ENCODE measurements at regions not wholly inside any gene's neighbourhood (a gene's known extent, or its start where the extent isn't known, plus 50 kb on each side); places are given as distances from the start of the nearest gene placed in this dataset.

DNA sequence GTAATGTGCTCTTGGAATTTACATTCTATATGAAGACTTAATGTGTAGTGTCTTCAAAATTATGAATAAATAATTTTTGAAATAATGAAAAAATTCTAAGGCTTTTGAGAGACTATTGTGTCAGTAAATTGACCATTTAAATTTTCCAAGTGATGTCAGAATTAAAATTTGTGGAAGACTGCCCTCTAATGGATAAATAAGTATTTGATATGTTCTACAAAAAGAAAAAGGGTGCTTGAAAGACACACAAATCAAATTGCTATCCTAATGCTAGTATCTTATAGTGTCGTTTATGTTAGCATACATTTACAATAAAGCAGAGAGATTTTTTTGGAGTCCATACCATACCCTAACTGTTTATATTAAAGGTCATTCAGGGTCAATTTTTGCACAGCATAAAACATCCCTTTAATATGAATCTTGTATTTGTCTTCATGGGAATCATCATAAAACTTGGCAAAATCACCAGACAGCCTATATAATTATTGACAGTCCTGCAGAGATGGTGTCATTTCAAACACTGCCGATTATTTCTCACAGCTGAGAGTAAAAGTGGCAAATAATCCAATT, 120.8 kb upstream of the SLC27A6 start:
- H3K4me1 ChIP-seq (ENCODE audit: control insufficient read depth in 1 of 2, insufficient read depth in 2 of 2, low read depth in 1 of 2, low read length in 1 of 2): no peaks in the 10 kb centered on the region
- no peak overlapping the region for H3K4me3 ChIP-seq (ENCODE audit: low read depth in 2 of 2, low read length in 1 of 2)
- no peaks in the 10 kb centered on the region for H3F3A ChIP-seq (replicated peaks; ENCODE audit: insufficient read depth)
- no peak overlapping the region for H2AFZ ChIP-seq (ENCODE audit: low read depth)
- H3K36me3 ChIP-seq (replicated peaks in 1 of 2; ENCODE audit: control insufficient read depth in 1 of 2, insufficient read depth in 2 of 2, low read length in 1 of 2): peaks cover 0 to 3% of the 10 kb centered on the region in 2 experiments
- no peaks in the 10 kb centered on the region for H3K27me3 ChIP-seq (ENCODE audit: insufficient read depth)
- H3K4me2 ChIP-seq: no peak overlapping the region
- H3K9me2 ChIP-seq: no peaks in the 10 kb centered on the region
- no peaks in the 10 kb centered on the region for H4K20me1 ChIP-seq (ENCODE audit: insufficient read depth)
- H3K79me2 ChIP-seq (ENCODE audit: insufficient read depth): no peaks in the 10 kb centered on the region
- peak; percentile 3 for DNase-seq
- ChIA-PET POLR2A (no interaction called here), CTCF (interaction anchor here (0.7 to 1.1 kb wide), 5 partner anchors 9 to 632 kb away, joined by 3 to 4 read pairs (median 3); no protein-coding TSS in a partner anchor)
- TF ChIP-seq CTCF (IDR thresholded peaks at IDR 0.05): peak; percentile 60
- TF ChIP-seq RAD21 (IDR thresholded peaks at IDR 0.05; ENCODE audit: low read length): peak; percentile 47
- TF ChIP-seq FOSL2 (IDR thresholded peaks at IDR 0.05; ENCODE audit: borderline replicate concordance, low read depth): no peak
- TF ChIP-seq ELF1 (IDR thresholded peaks at IDR 0.05): no peak
- H3K9me3 ChIP-seq: no peaks in the 10 kb centered on the region
- H3K9ac ChIP-seq: no peak overlapping the region
- H3K27ac ChIP-seq (ENCODE audit: low read depth in 2 of 2, low read length in 1 of 2): no peak overlapping the region
- WGBS (ENCODE audit: low lambda C conversion rate): 3% methylated on average over 2 of the region's 2 CpGs

DNA sequence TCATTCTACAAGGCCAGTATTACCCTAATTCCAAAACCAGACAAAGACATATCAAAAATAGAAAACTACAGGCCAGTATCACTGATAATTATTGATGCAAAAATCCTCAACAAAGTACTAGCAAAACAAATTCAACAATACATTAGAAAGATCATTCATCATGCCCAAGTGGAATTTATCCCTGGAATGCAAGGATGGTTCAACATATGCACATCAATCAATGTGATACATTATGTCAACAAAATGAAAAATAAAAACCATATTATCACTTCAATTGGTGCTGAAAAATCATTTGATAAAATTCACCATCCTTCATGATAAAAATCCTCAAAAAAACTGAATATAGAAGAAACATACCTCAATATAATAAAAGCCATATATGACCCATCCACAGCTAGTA, 115.2 kb upstream of the SLC27A6 start:
- H3K79me2 ChIP-seq (ENCODE audit: insufficient read depth): no peaks in the 10 kb centered on the region
- H3K9ac ChIP-seq: no peak overlapping the region
- no peak overlapping the region for H3K4me3 ChIP-seq (ENCODE audit: low read depth in 2 of 2, low read length in 1 of 2)
- CTCF ChIA-PET: no interaction called here
- POLR2A ChIA-PET: no interaction called here
- no peaks in the 10 kb centered on the region for H3K27me3 ChIP-seq (ENCODE audit: insufficient read depth)
- no peaks in the 10 kb centered on the region for H3F3A ChIP-seq (replicated peaks; ENCODE audit: insufficient read depth)
- TF ChIP-seq TAF1 (IDR thresholded peaks at IDR 0.05; ENCODE audit: borderline replicate concordance, low read depth, low read length): no peak
- TF ChIP-seq YY1 (IDR thresholded peaks at IDR 0.05; ENCODE audit: low read depth): no peak
- no peak for TF ChIP-seq SMC3 (IDR thresholded peaks at IDR 0.05; ENCODE audit: low read depth, low read length)
- no peak for TF ChIP-seq NRF1 (IDR thresholded peaks at IDR 0.05; ENCODE audit: low read depth, low read length)
- no peak for TF ChIP-seq EZH2phosphoT487 (IDR thresholded peaks at IDR 0.05; ENCODE audit: borderline replicate concordance, low read depth)
- TF ChIP-seq NFIC (IDR thresholded peaks at IDR 0.05; ENCODE audit: borderline replicate concordance): no peak
- TF ChIP-seq SIN3A (IDR thresholded peaks at IDR 0.05; ENCODE audit: borderline replicate concordance, low read depth, low read length): no peak
- no peak for TF ChIP-seq TCF12 (IDR thresholded peaks at IDR 0.05)
- TF ChIP-seq, protein P1, sequence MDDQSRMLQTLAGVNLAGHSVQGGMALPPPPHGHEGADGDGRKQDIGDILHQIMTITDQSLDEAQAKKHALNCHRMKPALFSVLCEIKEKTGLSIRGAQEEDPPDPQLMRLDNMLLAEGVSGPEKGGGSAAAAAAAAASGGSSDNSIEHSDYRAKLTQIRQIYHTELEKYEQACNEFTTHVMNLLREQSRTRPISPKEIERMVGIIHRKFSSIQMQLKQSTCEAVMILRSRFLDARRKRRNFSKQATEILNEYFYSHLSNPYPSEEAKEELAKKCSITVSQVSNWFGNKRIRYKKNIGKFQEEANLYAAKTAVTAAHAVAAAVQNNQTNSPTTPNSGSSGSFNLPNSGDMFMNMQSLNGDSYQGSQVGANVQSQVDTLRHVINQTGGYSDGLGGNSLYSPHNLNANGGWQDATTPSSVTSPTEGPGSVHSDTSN (IDR thresholded peaks at IDR 0.05): no peak
- H3K4me2 ChIP-seq: no peak overlapping the region
- peaks cover 0 to 3% of the 10 kb centered on the region in 2 experiments for H3K36me3 ChIP-seq (replicated peaks in 1 of 2; ENCODE audit: control insufficient read depth in 1 of 2, insufficient read depth in 2 of 2, low read length in 1 of 2)
- H3K9me3 ChIP-seq: no peaks in the 10 kb centered on the region; the same call in 1 of the 2 replicates
- no peaks in the 10 kb centered on the region for H3K4me1 ChIP-seq (ENCODE audit: control insufficient read depth in 1 of 2, insufficient read depth in 2 of 2, low read depth in 1 of 2, low read length in 1 of 2)
- H3K9me2 ChIP-seq: no peaks in the 10 kb centered on the region
- no peak overlapping the region for H2AFZ ChIP-seq (ENCODE audit: low read depth)
- H3K27ac ChIP-seq (ENCODE audit: low read depth in 2 of 2, low read length in 1 of 2): no peak overlapping the region
- no peaks in the 10 kb centered on the region for H4K20me1 ChIP-seq (ENCODE audit: insufficient read depth)
- no peak for DNase-seq
